ENCODE measurements at regions not wholly inside any gene's neighbourhood (a gene's known extent, or its start where the extent isn't known, plus 50 kb on each side); places are given as distances from the start of the nearest gene placed in this dataset.

GRCh38 chr12:126847005-126847629, 1419.9 kb upstream of the TMEM132C start:
- DNase-seq (ENCODE audit: low spot score), result no peak

GRCh38 chr12:126855768-126856167, 1411.2 kb upstream of the TMEM132C start:
- DNase-seq (ENCODE audit: low spot score), result no peak

GRCh38 chr12:126856958-126857357, 1410.0 kb upstream of the TMEM132C start:
- DNase-seq (ENCODE audit: low spot score), result no peak

- DNase-seq (ENCODE audit: low spot score), result no peak
These were observed 1408.4 kb upstream of the TMEM132C start for GRCh38 chr12:126858560-126858959.

- DNase-seq (ENCODE audit: low spot score), result no peak
These were observed 1406.8 kb upstream of the TMEM132C start for GRCh38 chr12:126860210-126860609.

- no peak for DNase-seq (ENCODE audit: low spot score)
These were observed 1404.5 kb upstream of the TMEM132C start for GRCh38 chr12:126862500-126862899.

GRCh38 chr12:126869644-126870043, 1397.3 kb upstream of the TMEM132C start:
- no peak for DNase-seq (ENCODE audit: low spot score)

GRCh38 chr12:126873701-126874100, 1393.3 kb upstream of the TMEM132C start:
- DNase-seq (ENCODE audit: low spot score), result no peak

- DNase-seq (ENCODE audit: low spot score), result peak; percentile 56
These were observed 1392.4 kb upstream of the TMEM132C start for GRCh38 chr12:126874427-126875026.

GRCh38 chr12:126879842-126880241, 1387.1 kb upstream of the TMEM132C start:
- DNase-seq (ENCODE audit: low spot score), result no peak

GRCh38 chr12:126883697-126884096, 1383.3 kb upstream of the TMEM132C start:
- no peak for DNase-seq (ENCODE audit: low spot score)

- no peak for DNase-seq (ENCODE audit: low spot score)
These were observed 1377.5 kb upstream of the TMEM132C start for GRCh38 chr12:126889501-126889900.

GRCh38 chr12:126890097-126890496, 1376.9 kb upstream of the TMEM132C start:
- no peak for DNase-seq (ENCODE audit: low spot score)

- DNase-seq (ENCODE audit: low spot score), result no peak
These were observed 1375.2 kb upstream of the TMEM132C start for GRCh38 chr12:126891789-126892188.

- DNase-seq (ENCODE audit: low spot score), result no peak
These were observed 1370.7 kb upstream of the TMEM132C start for GRCh38 chr12:126895951-126896913.

- DNase-seq (ENCODE audit: low spot score), result no peak
These were observed 1369.9 kb upstream of the TMEM132C start for GRCh38 chr12:126897102-126897501.

- no peak for DNase-seq (ENCODE audit: low spot score)
These were observed 1369.2 kb upstream of the TMEM132C start for GRCh38 chr12:126897778-126898177.

GRCh38 chr12:126898562-126898961, 1368.4 kb upstream of the TMEM132C start:
- DNase-seq (ENCODE audit: low spot score), result no peak

- no peak for DNase-seq (ENCODE audit: low spot score)
These were observed 1366.8 kb upstream of the TMEM132C start for GRCh38 chr12:126899926-126900792.

- no peak for DNase-seq (ENCODE audit: low spot score)
These were observed 1363.7 kb upstream of the TMEM132C start for GRCh38 chr12:126903027-126903876.

GRCh38 chr12:126905752-126906151, 1361.2 kb upstream of the TMEM132C start:
- DNase-seq (ENCODE audit: low spot score), result no peak
